Loucy (cell line): ENCODE measurements at regions not wholly inside any gene's neighbourhood (a gene's known extent, or its start where the extent isn't known, plus 50 kb on each side); places are given as distances from the start of the nearest gene placed in this dataset.

ENCODE experiments used
- H2AFZ ChIP-seq: fragments of 200-600 bp; sonication (generic); 2 replicates; pipeline ENCODE4 v1.6.0; 2016; ENCODE audit warnings: antibody characterized with exemption, mild to moderate bottlenecking, low read length, moderate library complexity
- H3F3A ChIP-seq: fragments of 200-600 bp; 2 replicates; pipeline ENCODE4 v1.6.0; 2016; ENCODE audit warnings: antibody characterized with exemption, low read depth, mild to moderate bottlenecking
- H3K27me3 ChIP-seq: fragments of 200-600 bp; sonication (generic); 2 replicates; pipeline ENCODE4 v1.6.1; 2014; ENCODE audit warnings: low read length, mild to moderate bottlenecking; ENCODE audit not compliant: insufficient read depth, poor library complexity, severe bottlenecking
- H3K36me3 ChIP-seq: fragments of 200-600 bp; sonication (generic); 2 replicates; pipeline ENCODE4 v1.6.1; 2016; ENCODE audit warnings: low read length; ENCODE audit not compliant: insufficient read depth
- H3K4me1 ChIP-seq: fragments of 200-600 bp; sonication (generic); 2 replicates; pipeline ENCODE4 v1.5.1; 2014; ENCODE audit warnings: low read length, mild to moderate bottlenecking; ENCODE audit not compliant: insufficient read depth, poor library complexity, severe bottlenecking
- H3K4me2 ChIP-seq: fragments of 200-600 bp; sonication (generic); 2 replicates; pipeline ENCODE4 v1.6.0; 2014; ENCODE audit warnings: antibody characterized with exemption, low read length, low read depth, mild to moderate bottlenecking; ENCODE audit not compliant: poor library complexity, severe bottlenecking
- H3K4me3 ChIP-seq: fragments of 200-600 bp; sonication (generic); 2 replicates; pipeline ENCODE4 v1.5.1; 2014; ENCODE audit warnings: low read length, mild to moderate bottlenecking, mixed read lengths; ENCODE audit not compliant: poor library complexity, severe bottlenecking
- H3K79me2 ChIP-seq: fragments of 200-600 bp; sonication (generic); 2 replicates; pipeline ENCODE4 v1.6.1; 2014; ENCODE audit warnings: low read length; ENCODE audit not compliant: insufficient read depth
- H3K9ac ChIP-seq: fragments of 200-600 bp; sonication (generic); 2 replicates; pipeline ENCODE4 v1.6.0; 2014; ENCODE audit warnings: mild to moderate bottlenecking, low read depth, low read length, moderate library complexity; ENCODE audit not compliant: poor library complexity, severe bottlenecking
- H3K9me2 ChIP-seq: fragments of 200-600 bp; sonication (generic); replicated peaks from 2 replicates; pipeline ENCODE4 v1.6.1; 2016; ENCODE audit warnings: low read depth, low read length, mixed read lengths
- H3K9me3 ChIP-seq: fragments of 200-600 bp; sonication (generic); 2 replicates; pipeline ENCODE4 v1.6.1; 2014; ENCODE audit warnings: mild to moderate bottlenecking, antibody characterized with exemption, low read length, low read depth; ENCODE audit not compliant: insufficient read depth
- H4K20me1 ChIP-seq: fragments of 200-600 bp; sonication (generic); 2 replicates; pipeline ENCODE4 v1.6.0; 2014; ENCODE audit warnings: antibody characterized with exemption, low read length, mild to moderate bottlenecking; ENCODE audit not compliant: insufficient read depth, poor library complexity, severe bottlenecking
- EZH2phosphoT487 ChIP-seq: fragments of 200-600 bp; IDR thresholded peaks from 2 replicates; pipeline ENCODE4 v1.6.1; 2018; ENCODE audit warnings: antibody characterized with exemption, mild to moderate bottlenecking, moderate library complexity, borderline replicate concordance
- TF ChIP-seq, protein P1 (sequence below): fragments of 200-600 bp; sonication (generic); conservative IDR thresholded peaks from 2 replicates; pipeline ENCODE4 v1.5.1; 2014; ENCODE audit warnings: mild to moderate bottlenecking, antibody characterized with exemption, low read length

DNA sequence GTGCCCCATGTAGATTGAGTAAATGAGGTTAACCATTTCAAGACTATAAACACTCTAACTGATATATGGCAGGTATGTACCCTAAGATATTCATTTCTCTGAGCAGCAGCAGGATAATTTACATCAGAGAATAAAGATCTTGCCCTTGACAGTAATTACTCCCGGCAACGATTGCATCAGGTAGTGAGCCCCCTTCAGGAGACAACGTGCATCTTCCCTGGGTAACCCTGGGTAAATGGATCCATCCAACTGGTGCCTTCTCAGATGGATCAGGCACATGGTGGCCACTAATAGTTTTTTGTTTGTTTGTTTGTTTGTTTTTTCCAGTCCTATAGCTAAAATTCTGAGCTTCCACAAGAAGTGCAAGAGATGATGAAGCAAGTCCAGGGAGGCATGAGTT lies 469.4 kb upstream of the SLC35B3 start:
- H3K9ac ChIP-seq = no peak overlapping the region
- H3K27me3 ChIP-seq = no peaks in the 10 kb centered on the region
- no peak overlapping the region for H2AFZ ChIP-seq
- no peaks in the 10 kb centered on the region for H3K9me2 ChIP-seq
- no peaks in the 10 kb centered on the region for H3K9me3 ChIP-seq
- H3F3A ChIP-seq = no peaks in the 10 kb centered on the region
- no peak overlapping the region for H3K4me3 ChIP-seq
- no peak overlapping the region for H3K4me2 ChIP-seq
- TF ChIP-seq EZH2phosphoT487 = no peak
- TF ChIP-seq, protein P1, sequence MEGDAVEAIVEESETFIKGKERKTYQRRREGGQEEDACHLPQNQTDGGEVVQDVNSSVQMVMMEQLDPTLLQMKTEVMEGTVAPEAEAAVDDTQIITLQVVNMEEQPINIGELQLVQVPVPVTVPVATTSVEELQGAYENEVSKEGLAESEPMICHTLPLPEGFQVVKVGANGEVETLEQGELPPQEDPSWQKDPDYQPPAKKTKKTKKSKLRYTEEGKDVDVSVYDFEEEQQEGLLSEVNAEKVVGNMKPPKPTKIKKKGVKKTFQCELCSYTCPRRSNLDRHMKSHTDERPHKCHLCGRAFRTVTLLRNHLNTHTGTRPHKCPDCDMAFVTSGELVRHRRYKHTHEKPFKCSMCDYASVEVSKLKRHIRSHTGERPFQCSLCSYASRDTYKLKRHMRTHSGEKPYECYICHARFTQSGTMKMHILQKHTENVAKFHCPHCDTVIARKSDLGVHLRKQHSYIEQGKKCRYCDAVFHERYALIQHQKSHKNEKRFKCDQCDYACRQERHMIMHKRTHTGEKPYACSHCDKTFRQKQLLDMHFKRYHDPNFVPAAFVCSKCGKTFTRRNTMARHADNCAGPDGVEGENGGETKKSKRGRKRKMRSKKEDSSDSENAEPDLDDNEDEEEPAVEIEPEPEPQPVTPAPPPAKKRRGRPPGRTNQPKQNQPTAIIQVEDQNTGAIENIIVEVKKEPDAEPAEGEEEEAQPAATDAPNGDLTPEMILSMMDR = peak; percentile 66
- H3K79me2 ChIP-seq = no peaks in the 10 kb centered on the region
- no peaks in the 10 kb centered on the region for H3K36me3 ChIP-seq
- H3K4me1 ChIP-seq = no peaks in the 10 kb centered on the region
- no peaks in the 10 kb centered on the region for H4K20me1 ChIP-seq

DNA sequence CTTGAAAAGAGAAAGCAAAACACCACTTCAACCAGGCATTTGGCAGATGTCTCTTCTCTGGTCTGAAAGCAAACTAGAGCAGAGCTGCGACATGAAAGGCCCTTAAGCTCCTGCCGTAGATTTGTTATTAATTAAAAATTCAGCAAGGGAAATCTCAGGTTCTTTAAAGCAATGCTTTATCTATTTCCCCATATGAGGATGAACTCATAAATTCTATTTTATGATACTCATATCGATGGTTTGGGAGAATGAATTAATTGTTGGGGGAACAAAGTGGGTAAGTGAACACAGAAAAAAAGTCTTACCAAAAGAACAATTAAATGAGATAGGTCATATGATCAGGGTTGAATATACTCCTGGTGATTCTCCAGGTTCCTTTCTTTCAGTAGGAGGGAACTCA lies 464.7 kb upstream of the SLC35B3 start:
- Histone ChIP-seq H2AFZ (no peak overlapping the region), H3K9me3 (no peaks in the 10 kb centered on the region), H3K4me3 (no peak overlapping the region), H3K79me2 (no peaks in the 10 kb centered on the region), H4K20me1 (no peaks in the 10 kb centered on the region), H3K36me3 (no peaks in the 10 kb centered on the region), H3K4me1 (no peaks in the 10 kb centered on the region), H3K9ac (no peak overlapping the region), H3K9me2 (no peaks in the 10 kb centered on the region), H3K4me2 (no peak overlapping the region), H3F3A (no peaks in the 10 kb centered on the region), H3K27me3 (no peaks in the 10 kb centered on the region)
- TF ChIP-seq, protein P1 = no peak
- TF ChIP-seq EZH2phosphoT487 = no peak

- H3F3A ChIP-seq = no peaks in the 10 kb centered on the region
- H4K20me1 ChIP-seq = no peaks in the 10 kb centered on the region
- H3K4me3 ChIP-seq = no peak overlapping the region
- H3K79me2 ChIP-seq = no peaks in the 10 kb centered on the region
- H3K4me1 ChIP-seq = no peaks in the 10 kb centered on the region
- no peaks in the 10 kb centered on the region for H3K27me3 ChIP-seq
- H3K9me2 ChIP-seq = no peaks in the 10 kb centered on the region
- no peak overlapping the region for H2AFZ ChIP-seq
- no peaks in the 10 kb centered on the region for H3K36me3 ChIP-seq
- no peak overlapping the region for H3K4me2 ChIP-seq
- no peak overlapping the region for H3K9ac ChIP-seq
- TF ChIP-seq, protein P1 = no peak
- no peak for TF ChIP-seq EZH2phosphoT487
- H3K9me3 ChIP-seq = no peaks in the 10 kb centered on the region
Measured at GRCh38 chr6:8889514-8889913, 454.2 kb upstream of the SLC35B3 start.
